Tibial nerve (tissue), 4 donors: ENCODE measurements at regions not wholly inside any gene's neighbourhood (a gene's known extent, or its start where the extent isn't known, plus 50 kb on each side); places are given as distances from the start of the nearest gene placed in this dataset.

Experiments
- DNase-seq, 2 donors: peaks; one replicate each; pipeline ENCODE4 v3.0.0-alpha.2; 2019; ENCODE audit warnings: low spot score in 2 of 2
- H3K27ac ChIP-seq, 4 donors: fragments of 200-600 bp; sonication (generic) in 3 of 4; one replicate each; pipeline ENCODE4 v1.5.1; 2017 to 2019; ENCODE audit warnings: mild to moderate bottlenecking in 1 of 4
- H3K27me3 ChIP-seq, 2 donors: fragments of 200-600 bp; sonication (generic) in 1 of 2; one replicate each; pipeline versions ENCODE4 v1.5.1 to v1.6.0; 2017 to 2019
- H3K36me3 ChIP-seq, 3 donors: fragments of 200-600 bp; sonication (generic); one replicate each; pipeline ENCODE4 v1.5.1; 2018 to 2019
- H3K4me1 ChIP-seq, 4 donors: fragments of 200-600 bp; sonication (generic) in 3 of 4; one replicate each; pipeline ENCODE4 v1.5.1; 2017 to 2019
- H3K4me3 ChIP-seq, 4 donors: fragments of 200-600 bp; sonication (generic) in 3 of 4; one replicate each; pipeline ENCODE4 v1.5.1; 2017 to 2019; ENCODE audit warnings: mild to moderate bottlenecking in 1 of 4, moderate library complexity in 1 of 4
- H3K9me3 ChIP-seq, 4 donors: fragments of 200-600 bp; sonication (generic) in 3 of 4; one replicate each; pipeline ENCODE4 v1.5.1; 2017 to 2019
- EP300 ChIP-seq, 2 donors: sonication (generic); formaldehyde crosslinking; IDR thresholded peaks; one replicate each; pipeline ENCODE4 v1.6.1; 2017; ENCODE audit warnings: antibody characterized with exemption in 2 of 2, mild to moderate bottlenecking in 1 of 2
- POLR2A ChIP-seq, 2 donors: fragments of 450-650 bp; IDR thresholded peaks; one replicate each; pipeline ENCODE4 v1.6.1; 2017; ENCODE audit warnings: antibody characterized with exemption in 2 of 2, mild to moderate bottlenecking in 2 of 2, moderate library complexity in 2 of 2
- WGBS, 2 donors: methylation state at CpG; one replicate each; pipeline ENCODE4 v1.1.5; 2018; 5-methylcytosine and 5-hydroxymethylcytosine counted together
- TF ChIP-seq, protein P1 (sequence below), 5 experiments: fragments of 200-600 bp in 3 of 5; fragments of 450-650 bp in 2 of 5; sonication (generic) in 3 of 5; IDR thresholded peaks; one replicate each; pipeline ENCODE4 v1.5.1; 2016 to 2019; ENCODE audit warnings: antibody characterized with exemption in 5 of 5, mild to moderate bottlenecking in 3 of 5, moderate library complexity in 2 of 5

DNA sequence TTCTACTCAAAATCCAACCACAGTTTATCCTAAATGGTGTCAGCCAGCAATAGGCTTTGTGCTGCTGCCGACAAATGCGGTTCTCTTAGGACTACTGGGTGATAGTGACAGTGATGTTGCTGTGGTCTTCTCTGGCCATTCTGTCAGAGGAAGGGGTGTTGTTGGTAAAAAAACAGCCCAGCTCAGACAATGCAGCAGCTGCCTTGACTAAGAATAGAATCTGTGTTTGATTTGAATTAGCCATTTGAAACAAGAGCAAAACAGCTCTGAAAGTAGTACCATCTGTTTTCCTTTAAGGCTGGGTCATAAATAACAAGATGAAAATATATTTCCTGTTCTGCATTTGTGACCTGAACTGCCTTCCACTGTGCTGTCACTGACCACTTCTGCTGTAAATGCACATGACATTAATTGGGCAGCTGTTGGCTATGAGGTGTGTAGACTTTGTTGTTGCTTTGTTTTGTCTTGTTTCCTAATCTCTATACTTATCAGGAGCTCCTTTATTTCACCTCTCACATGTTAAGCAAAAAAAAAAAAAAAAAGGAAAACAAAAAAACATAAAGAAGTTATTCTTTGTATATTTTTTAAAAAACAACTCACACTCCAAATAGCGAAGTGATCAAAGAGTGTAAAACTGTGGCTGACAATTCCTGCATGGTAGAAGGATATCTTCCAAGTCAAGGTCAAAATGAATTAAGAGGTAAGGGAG, 497.8 kb upstream of the ARID1B start:
- WGBS, 2 donors: 33 to 36% methylated on average over 3 of the region's 3 CpGs
- no peaks in the 10 kb centered on the region for H3K36me3 ChIP-seq
- H3K4me3 ChIP-seq: no peak overlapping the region
- H3K27me3 ChIP-seq: no peaks in the 10 kb centered on the region
- DNase-seq: no peak
- peaks cover 0 to 5% (median 0%) of the 10 kb centered on the region in 4 donors for H3K4me1 ChIP-seq
- TF ChIP-seq EP300 (IDR thresholded peaks at IDR 0.05): no peak
- TF ChIP-seq, protein P1, sequence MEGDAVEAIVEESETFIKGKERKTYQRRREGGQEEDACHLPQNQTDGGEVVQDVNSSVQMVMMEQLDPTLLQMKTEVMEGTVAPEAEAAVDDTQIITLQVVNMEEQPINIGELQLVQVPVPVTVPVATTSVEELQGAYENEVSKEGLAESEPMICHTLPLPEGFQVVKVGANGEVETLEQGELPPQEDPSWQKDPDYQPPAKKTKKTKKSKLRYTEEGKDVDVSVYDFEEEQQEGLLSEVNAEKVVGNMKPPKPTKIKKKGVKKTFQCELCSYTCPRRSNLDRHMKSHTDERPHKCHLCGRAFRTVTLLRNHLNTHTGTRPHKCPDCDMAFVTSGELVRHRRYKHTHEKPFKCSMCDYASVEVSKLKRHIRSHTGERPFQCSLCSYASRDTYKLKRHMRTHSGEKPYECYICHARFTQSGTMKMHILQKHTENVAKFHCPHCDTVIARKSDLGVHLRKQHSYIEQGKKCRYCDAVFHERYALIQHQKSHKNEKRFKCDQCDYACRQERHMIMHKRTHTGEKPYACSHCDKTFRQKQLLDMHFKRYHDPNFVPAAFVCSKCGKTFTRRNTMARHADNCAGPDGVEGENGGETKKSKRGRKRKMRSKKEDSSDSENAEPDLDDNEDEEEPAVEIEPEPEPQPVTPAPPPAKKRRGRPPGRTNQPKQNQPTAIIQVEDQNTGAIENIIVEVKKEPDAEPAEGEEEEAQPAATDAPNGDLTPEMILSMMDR (IDR thresholded peaks at IDR 0.05): no peak
- no peak for TF ChIP-seq POLR2A (IDR thresholded peaks at IDR 0.05)
- peaks cover 0 to 4% (median 0%) of the 10 kb centered on the region in 4 donors for H3K9me3 ChIP-seq
- no peak overlapping the region for H3K27ac ChIP-seq

DNA sequence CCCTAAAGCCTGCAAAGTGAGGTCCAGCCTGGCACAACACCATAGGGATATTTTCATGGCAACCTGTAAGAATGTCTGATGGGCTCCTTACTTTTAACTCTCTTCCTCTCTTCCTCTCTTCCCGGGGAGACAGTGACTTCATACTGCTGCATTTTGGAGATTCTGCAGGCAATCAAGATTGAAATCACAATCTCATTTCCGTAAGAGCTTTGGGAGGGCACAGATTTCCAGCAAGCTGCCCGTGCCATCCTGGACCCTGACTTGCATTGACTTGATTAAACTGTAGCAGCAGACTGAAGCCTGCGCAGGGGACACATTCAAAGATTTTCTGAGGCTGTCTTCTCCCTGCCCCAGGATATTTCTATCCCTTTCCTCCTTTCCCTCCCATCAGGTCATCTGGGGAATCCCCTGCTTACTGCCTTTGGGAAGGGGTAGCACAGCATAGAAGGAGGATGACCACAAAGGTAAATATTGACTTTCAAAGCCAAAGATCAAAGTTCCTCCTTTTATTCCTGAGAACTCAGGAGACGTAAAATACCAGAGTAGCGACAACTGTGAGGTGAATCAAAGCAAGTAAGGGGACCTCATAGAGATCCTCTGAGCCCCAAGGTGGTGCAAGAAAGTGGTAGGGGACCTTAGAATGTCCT, 504.0 kb upstream of the ARID1B start:
- TF ChIP-seq, protein P1 (IDR thresholded peaks at IDR 0.05): no peak
- TF ChIP-seq POLR2A (IDR thresholded peaks at IDR 0.05) (no peak), EP300 (IDR thresholded peaks at IDR 0.05) (no peak)
- Histone ChIP-seq H3K4me3 (no peak overlapping the region), H3K9me3 (peaks cover 0 to 4% (median 0%) of the 10 kb centered on the region in 4 donors), H3K36me3 (no peaks in the 10 kb centered on the region), H3K27me3 (no peaks in the 10 kb centered on the region), H3K4me1 (no peaks in the 10 kb centered on the region), H3K27ac (no peak overlapping the region)
- WGBS, 2 donors: 84 to 90% methylated on average over 6 of the region's 6 CpGs
- DNase-seq: no peak

DNA sequence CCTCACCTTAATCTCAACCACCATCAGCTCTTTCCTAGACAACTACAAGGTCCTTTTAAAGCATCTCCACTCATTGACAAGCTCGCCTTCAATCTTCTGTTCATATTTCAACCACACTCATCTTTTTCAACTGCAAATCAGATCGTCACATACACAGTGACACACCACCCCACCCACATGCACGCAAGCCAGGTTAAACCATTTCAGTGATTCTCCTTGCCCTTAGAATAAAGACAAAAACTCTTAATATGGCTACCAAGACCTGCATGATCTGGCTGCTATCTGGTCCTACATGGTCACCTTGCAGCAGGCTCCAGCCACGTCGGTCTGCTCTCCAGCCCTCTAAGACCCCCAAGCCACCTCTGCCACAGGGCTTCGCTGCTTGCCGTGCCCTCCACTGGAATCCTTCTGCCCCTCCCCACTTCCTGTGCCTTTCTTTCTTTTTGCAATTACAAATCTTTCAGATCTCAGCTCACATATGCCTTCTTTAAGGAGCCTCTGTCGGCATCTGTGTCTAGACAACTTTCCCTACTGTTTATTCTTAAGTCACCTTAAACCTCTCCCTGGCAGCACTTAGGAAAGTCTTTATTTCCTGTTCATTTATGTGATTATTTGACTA, 507.3 kb upstream of the ARID1B start:
- H3K4me1 ChIP-seq: no peaks in the 10 kb centered on the region
- H3K9me3 ChIP-seq: no peaks in the 10 kb centered on the region
- no peaks in the 10 kb centered on the region for H3K36me3 ChIP-seq
- H3K27me3 ChIP-seq: no peaks in the 10 kb centered on the region
- no peak overlapping the region for H3K4me3 ChIP-seq
- no peak for DNase-seq
- no peak overlapping the region for H3K27ac ChIP-seq
- WGBS, 2 donors: 64 to 70% methylated on average over 8 of the region's 8 CpGs
- TF ChIP-seq, protein P1 (IDR thresholded peaks at IDR 0.05): no peak
- no peak for TF ChIP-seq EP300 (IDR thresholded peaks at IDR 0.05)
- no peak for TF ChIP-seq POLR2A (IDR thresholded peaks at IDR 0.05)

DNA sequence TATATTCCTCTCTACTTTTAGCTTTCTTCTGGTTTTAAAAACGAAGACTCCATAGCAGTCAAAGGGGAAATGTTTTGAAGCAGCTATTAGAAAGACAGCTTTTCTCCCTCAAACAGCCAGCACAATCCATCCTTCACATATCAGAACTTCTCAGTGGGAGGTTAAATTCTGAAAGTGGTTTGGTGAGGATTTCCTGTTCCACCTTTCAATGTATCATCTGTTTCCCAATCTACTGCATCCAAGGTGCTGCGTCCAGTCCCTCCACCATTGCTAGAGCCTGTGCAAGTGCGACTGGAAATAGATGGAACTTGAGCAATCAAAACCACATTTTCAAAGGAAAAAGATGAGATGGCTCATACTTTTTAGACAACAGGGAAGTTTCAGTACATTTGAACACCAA, 508.3 kb upstream of the ARID1B start:
- TF ChIP-seq POLR2A (IDR thresholded peaks at IDR 0.05) (no peak), EP300 (IDR thresholded peaks at IDR 0.05) (no peak)
- TF ChIP-seq, protein P1 (IDR thresholded peaks at IDR 0.05): no peak

DNA sequence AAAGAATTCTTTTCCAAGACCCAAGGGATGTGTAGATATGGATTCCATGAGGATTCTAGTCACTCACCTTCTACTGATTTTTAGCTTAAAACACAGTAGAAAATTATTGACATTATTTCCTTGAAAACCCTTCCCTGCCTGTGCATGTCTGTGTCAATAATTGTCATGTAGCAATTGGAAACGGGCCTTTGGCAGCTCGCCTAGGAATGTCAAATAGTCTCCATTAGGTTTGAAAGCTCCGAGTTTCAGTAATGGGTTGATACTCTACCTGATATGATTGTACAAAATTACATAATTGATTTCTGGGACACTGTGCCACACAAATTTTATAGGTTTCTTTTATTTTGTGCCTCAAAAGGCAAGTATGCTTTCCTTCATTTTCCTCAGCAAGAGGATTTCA, 515.2 kb upstream of the ARID1B start:
- Histone ChIP-seq H3K27me3 (no peaks in the 10 kb centered on the region), H3K4me3 (no peak overlapping the region), H3K4me1 (no peaks in the 10 kb centered on the region), H3K36me3 (no peaks in the 10 kb centered on the region), H3K27ac (no peak overlapping the region), H3K9me3 (no peaks in the 10 kb centered on the region)
- WGBS, 2 donors: 37 to 45% methylated on average over 3 of the region's 3 CpGs
- TF ChIP-seq POLR2A (IDR thresholded peaks at IDR 0.05): no peak
- no peak for TF ChIP-seq EP300 (IDR thresholded peaks at IDR 0.05)
- TF ChIP-seq, protein P1 (IDR thresholded peaks at IDR 0.05): no peak
- DNase-seq: no peak

More for the DNA sequence above, 508.3 kb upstream of the ARID1B start:
- no peaks in the 10 kb centered on the region for H3K36me3 ChIP-seq
- H3K27ac ChIP-seq: no peak overlapping the region
- no peak overlapping the region for H3K4me3 ChIP-seq
- no peak for DNase-seq
- no peaks in the 10 kb centered on the region for H3K27me3 ChIP-seq
- H3K4me1 ChIP-seq: no peaks in the 10 kb centered on the region
- WGBS, 2 donors: 66 to 74% methylated on average over 3 of the region's 3 CpGs
- no peaks in the 10 kb centered on the region for H3K9me3 ChIP-seq
